ENCODE measurements at regions not wholly inside any gene's neighbourhood (a gene's known extent, or its start where the extent isn't known, plus 50 kb on each side); places are given as distances from the start of the nearest gene placed in this dataset.

DNA sequence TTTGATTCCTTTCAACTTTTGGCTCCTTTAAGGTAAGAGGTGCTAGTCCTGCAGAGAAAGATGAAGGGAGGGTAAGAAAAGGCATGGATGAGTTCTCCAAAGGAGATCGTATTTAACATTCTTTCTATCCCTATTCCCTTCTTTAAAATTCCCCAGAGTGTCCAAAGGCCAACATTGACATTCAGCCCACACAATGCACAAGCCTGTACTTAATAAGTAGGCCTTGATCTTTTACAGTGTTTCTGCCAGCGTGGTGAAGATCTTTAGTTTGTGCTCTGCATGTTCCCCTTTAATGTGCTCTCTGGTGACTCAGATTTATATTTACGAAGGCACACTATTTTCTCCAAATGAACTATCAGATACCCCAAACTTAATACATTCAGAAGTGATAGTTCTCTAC, 582.5 kb upstream of the RGS18 start:
- TF ChIP-seq, protein P1, sequence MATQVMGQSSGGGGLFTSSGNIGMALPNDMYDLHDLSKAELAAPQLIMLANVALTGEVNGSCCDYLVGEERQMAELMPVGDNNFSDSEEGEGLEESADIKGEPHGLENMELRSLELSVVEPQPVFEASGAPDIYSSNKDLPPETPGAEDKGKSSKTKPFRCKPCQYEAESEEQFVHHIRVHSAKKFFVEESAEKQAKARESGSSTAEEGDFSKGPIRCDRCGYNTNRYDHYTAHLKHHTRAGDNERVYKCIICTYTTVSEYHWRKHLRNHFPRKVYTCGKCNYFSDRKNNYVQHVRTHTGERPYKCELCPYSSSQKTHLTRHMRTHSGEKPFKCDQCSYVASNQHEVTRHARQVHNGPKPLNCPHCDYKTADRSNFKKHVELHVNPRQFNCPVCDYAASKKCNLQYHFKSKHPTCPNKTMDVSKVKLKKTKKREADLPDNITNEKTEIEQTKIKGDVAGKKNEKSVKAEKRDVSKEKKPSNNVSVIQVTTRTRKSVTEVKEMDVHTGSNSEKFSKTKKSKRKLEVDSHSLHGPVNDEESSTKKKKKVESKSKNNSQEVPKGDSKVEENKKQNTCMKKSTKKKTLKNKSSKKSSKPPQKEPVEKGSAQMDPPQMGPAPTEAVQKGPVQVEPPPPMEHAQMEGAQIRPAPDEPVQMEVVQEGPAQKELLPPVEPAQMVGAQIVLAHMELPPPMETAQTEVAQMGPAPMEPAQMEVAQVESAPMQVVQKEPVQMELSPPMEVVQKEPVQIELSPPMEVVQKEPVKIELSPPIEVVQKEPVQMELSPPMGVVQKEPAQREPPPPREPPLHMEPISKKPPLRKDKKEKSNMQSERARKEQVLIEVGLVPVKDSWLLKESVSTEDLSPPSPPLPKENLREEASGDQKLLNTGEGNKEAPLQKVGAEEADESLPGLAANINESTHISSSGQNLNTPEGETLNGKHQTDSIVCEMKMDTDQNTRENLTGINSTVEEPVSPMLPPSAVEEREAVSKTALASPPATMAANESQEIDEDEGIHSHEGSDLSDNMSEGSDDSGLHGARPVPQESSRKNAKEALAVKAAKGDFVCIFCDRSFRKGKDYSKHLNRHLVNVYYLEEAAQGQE (IDR thresholded peaks at IDR 0.05; ENCODE audit: insufficient read depth in 1 of 2, low read depth in 2 of 2, low read length in 1 of 2): no peak
- in situ Hi-C loops (cut with HindIII; ENCODE audit: low pct_unique_long_range_greater_than_20kb, low sequenced_read_pairs): no loop called here
- H3K9me3 ChIP-seq (ENCODE audit: control insufficient read depth, insufficient read depth, low read depth, low read length): no peaks in the 10 kb centered on the region
- ChIA-PET CTCF (no interaction called here), POLR2A (no interaction called here)
- no peak overlapping the region for H3K27ac ChIP-seq (ENCODE audit: low read length)
- H3K36me3 ChIP-seq (ENCODE audit: control insufficient read depth, insufficient read depth, low read length): no peaks in the 10 kb centered on the region
- no TSS peak for BruUV-seq (replicated peaks)
- no peak for ATAC-seq
- H3K4me3 ChIP-seq (ENCODE audit: low read depth in 2 of 2, low read length in 2 of 2): no peak overlapping the region
- intact Hi-C loops (cut with micrococcal nuclease; ENCODE audit: unreplicated experiment): no loop called here
- no peaks in the 10 kb centered on the region for H3K4me1 ChIP-seq (ENCODE audit: control insufficient read depth, insufficient read depth, low read length)
- DNase-seq (ENCODE audit: low read depth, low spot score): no peak
- no peaks in the 10 kb centered on the region for H3K27me3 ChIP-seq (ENCODE audit: control insufficient read depth, insufficient read depth, low read length)

DNA sequence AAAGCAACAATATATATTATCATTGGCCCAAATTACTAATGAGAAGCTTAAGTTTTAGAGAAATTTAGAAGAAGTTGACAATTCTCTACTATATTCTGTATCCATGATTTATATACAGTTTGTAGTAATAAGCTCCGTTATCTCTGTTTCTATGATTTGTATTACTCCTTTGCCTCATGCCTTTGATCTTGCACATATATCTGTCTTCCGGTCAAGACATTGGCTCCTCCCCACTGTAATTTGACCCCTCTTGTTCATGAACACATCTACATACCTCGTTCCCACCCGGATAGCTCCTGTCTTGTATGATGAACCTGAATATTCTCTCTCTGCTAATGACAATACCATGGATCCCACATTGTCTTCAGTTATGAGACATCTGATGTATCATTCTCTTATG, 581.0 kb upstream of the RGS18 start:
- no peaks in the 10 kb centered on the region for H3K4me1 ChIP-seq (ENCODE audit: control insufficient read depth, insufficient read depth, low read length)
- CTCF ChIA-PET: no interaction called here
- no TSS peak for BruUV-seq (replicated peaks)
- no peak overlapping the region for H3K4me3 ChIP-seq (ENCODE audit: low read depth in 2 of 2, low read length in 2 of 2)
- no peaks in the 10 kb centered on the region for H3K9me3 ChIP-seq (ENCODE audit: control insufficient read depth, insufficient read depth, low read depth, low read length)
- DNase-seq (ENCODE audit: low read depth, low spot score): no peak
- in situ Hi-C loops (cut with HindIII; ENCODE audit: low pct_unique_long_range_greater_than_20kb, low sequenced_read_pairs): no loop called here
- no peak overlapping the region for H3K27ac ChIP-seq (ENCODE audit: low read length)
- H3K27me3 ChIP-seq (ENCODE audit: control insufficient read depth, insufficient read depth, low read length): no peaks in the 10 kb centered on the region
- no peaks in the 10 kb centered on the region for H3K36me3 ChIP-seq (ENCODE audit: control insufficient read depth, insufficient read depth, low read length)
- no peak for ATAC-seq
- POLR2A ChIA-PET: no interaction called here
- no peak for TF ChIP-seq SIN3A (IDR thresholded peaks at IDR 0.05; ENCODE audit: borderline replicate concordance, insufficient read depth, low read depth, low read length)
- TF ChIP-seq, protein P2, sequence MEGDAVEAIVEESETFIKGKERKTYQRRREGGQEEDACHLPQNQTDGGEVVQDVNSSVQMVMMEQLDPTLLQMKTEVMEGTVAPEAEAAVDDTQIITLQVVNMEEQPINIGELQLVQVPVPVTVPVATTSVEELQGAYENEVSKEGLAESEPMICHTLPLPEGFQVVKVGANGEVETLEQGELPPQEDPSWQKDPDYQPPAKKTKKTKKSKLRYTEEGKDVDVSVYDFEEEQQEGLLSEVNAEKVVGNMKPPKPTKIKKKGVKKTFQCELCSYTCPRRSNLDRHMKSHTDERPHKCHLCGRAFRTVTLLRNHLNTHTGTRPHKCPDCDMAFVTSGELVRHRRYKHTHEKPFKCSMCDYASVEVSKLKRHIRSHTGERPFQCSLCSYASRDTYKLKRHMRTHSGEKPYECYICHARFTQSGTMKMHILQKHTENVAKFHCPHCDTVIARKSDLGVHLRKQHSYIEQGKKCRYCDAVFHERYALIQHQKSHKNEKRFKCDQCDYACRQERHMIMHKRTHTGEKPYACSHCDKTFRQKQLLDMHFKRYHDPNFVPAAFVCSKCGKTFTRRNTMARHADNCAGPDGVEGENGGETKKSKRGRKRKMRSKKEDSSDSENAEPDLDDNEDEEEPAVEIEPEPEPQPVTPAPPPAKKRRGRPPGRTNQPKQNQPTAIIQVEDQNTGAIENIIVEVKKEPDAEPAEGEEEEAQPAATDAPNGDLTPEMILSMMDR (IDR thresholded peaks at IDR 0.05): no peak
- intact Hi-C loops (cut with micrococcal nuclease; ENCODE audit: unreplicated experiment): no loop called here

DNA sequence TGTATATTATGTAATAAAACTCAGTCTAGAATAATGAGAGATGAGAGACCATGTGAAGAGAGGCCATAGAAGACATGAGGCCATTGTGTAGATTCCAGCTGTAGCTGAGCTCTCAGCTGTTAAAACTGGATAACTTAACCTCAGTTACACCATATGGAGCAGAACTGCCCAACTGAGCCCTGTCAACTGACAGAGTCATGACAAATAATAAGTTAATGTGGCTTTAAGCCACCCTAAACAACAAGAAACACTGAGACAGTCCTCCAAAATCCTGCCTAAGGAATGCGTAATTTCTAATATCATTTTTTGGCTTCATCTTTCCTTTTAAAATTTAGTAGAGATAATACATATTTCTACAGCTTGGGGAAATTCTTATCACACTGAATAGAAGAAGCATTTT, 580.0 kb upstream of the RGS18 start:
- no peaks in the 10 kb centered on the region for H3K27me3 ChIP-seq (ENCODE audit: control insufficient read depth, insufficient read depth, low read length)
- no TSS peak for BruUV-seq (replicated peaks)
- no peaks in the 10 kb centered on the region for H3K9me3 ChIP-seq (ENCODE audit: control insufficient read depth, insufficient read depth, low read depth, low read length)
- no peak for ATAC-seq
- TF ChIP-seq SIN3A (IDR thresholded peaks at IDR 0.05; ENCODE audit: borderline replicate concordance, insufficient read depth, low read depth, low read length) (no peak), POLR2AphosphoS5 (IDR thresholded peaks at IDR 0.05; ENCODE audit: low read depth, low read length) (no peak), TCF7L2 (IDR thresholded peaks at IDR 0.05; ENCODE audit: low read depth, low read length) (no peak)
- TF ChIP-seq, protein P2 (IDR thresholded peaks at IDR 0.05): no peak
- TF ChIP-seq, protein P1 (IDR thresholded peaks at IDR 0.05; ENCODE audit: insufficient read depth in 1 of 2, low read depth in 2 of 2, low read length in 1 of 2): no peak
- ChIA-PET CTCF (no interaction called here), POLR2A (no interaction called here)
- no peak for DNase-seq (ENCODE audit: low read depth, low spot score)
- no peaks in the 10 kb centered on the region for H3K36me3 ChIP-seq (ENCODE audit: control insufficient read depth, insufficient read depth, low read length)
- H3K4me1 ChIP-seq (ENCODE audit: control insufficient read depth, insufficient read depth, low read length): no peaks in the 10 kb centered on the region
- intact Hi-C loops (cut with micrococcal nuclease; ENCODE audit: unreplicated experiment) (no loop called here), in situ Hi-C loops (cut with HindIII; ENCODE audit: low pct_unique_long_range_greater_than_20kb, low sequenced_read_pairs) (no loop called here)
- no peak overlapping the region for H3K27ac ChIP-seq (ENCODE audit: low read length)
- no peak overlapping the region for H3K4me3 ChIP-seq (ENCODE audit: low read depth in 2 of 2, low read length in 2 of 2)
